HG03571 (cell line): ENCODE measurements at regions not wholly inside any gene's neighbourhood (a gene's known extent, or its start where the extent isn't known, plus 50 kb on each side); places are given as distances from the start of the nearest gene placed in this dataset.

Experiments used
- ATAC-seq: cut with Tn5 transposase; IDR thresholded peaks from one replicate; pipeline ENCODE4 v1.9.1; 2021; ENCODE audit not compliant: unreplicated experiment

- ATAC-seq: no peak
Measured at GRCh38 chr15:31852933-31853799, 177.1 kb upstream of the CHRNA7 start.

GRCh38 chr15:31856581-31856980 is 173.7 kb upstream of the CHRNA7 start:
- no peak for ATAC-seq

- no peak for ATAC-seq
Measured at GRCh38 chr15:31857194-31857593, 173.1 kb upstream of the CHRNA7 start.

DNA sequence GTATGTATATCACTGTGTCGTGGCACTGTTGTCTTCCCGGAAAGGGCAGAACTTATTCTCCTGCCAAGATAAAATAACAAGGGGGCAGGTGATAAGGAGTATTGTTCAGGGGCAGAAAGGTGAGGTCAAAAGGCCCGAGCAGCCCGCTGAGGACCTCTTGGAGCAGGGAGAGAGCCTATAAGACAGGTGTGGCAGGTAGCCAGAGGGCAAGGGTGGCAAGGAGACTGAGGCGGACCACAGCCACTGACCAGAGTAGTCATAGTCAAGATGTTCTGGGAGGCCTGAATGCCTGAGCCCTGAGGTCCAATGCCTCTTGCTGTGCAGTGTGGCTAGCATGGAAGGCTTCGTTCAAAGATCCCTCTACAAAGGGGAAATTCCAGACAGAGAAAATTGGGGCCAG is 172.3 kb upstream of the CHRNA7 start:
- no peak for ATAC-seq

DNA sequence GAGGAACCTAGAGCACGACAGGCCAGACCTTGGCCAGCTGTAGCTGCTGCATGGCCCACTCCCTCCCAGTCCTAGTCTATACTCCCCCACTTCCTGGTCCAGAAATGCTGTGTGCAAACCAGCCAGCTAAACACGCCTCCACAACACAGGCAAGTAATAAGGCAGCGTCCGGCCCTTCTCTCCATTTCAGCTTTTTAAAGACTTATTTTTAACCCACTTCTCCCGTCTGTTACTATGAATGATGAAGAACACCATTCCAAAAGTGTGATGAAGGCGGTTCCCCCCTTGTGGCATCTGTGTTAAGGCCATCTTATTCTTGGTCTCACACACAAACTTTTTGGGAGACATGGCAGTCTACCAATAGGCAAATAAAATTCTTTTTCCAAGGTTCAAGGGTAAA is 164.1 kb upstream of the CHRNA7 start:
- ATAC-seq: no peak

- no peak for ATAC-seq
Measured at GRCh38 chr15:31867536-31868442, 162.5 kb upstream of the CHRNA7 start.

DNA sequence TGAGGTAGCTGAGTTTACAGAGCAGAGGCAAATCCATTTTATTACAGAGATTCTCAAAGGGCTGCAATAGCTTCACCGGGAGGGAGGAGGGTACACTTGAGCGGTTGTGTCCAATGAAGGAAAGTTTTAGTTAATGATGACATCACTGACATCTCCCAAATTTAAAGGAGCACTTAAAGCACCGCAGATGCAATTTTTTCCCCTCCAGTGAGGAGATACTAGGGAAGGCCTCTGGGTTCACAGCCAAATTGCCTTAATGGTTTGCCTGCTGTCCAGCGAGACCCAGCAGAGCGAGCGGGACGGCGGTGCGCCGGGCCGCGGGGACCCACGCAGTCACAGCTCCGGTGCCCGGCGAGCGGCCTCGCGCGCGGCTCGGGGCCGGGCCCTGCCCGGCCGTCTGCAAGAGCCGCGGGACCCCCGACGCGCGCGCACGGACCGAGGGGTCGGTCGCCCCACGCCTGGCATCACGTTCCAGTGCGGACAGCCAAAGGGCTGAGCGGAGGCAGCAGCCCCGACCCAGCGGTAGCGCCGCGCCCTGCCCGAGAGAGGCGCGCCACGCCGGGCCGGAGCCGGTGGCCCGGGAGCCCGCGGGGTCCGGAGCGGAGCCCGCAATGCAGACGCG is 160.5 kb upstream of the CHRNA7 start:
- ATAC-seq: no peak

DNA sequence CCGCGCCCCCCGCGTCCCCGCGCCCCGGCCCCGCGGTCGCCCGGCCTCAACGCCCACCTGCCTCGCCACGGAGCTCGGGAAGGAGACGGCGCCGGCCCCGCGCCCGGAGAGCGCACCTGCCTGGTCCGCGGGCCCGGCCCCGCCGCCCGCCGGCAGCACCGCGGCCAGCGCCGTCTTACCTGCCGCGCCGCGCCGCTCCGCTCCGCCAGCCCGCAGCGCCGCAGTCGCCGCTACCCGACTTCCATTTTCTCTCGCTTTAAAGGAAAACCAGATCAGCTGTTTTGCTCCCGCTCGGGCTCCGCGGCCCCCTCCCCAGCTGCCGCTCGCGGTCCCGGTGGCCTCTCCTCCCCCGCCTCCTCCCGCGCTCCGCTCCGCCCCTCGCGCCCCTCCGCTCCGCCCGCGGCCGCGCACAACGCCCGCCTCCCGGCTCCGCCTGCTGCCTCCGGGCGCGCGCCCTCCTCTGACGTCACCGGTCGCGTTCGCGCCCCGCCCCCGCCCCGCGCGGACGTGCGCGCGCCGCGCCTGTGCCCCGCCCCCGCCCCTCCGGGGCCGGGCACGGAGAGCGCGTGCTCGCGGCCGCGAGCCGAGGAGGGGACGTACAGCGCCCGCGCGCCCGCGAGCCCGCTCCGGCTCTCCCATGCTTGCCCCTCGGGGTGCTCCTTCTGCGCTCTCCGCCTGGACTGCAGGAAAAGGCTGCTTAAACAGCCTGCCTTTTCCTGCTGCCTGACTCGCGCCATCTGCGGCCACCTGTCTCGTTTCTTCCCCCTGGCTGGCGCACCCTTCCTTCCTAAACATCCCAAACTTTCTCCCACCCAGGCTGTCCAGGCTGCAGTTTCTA is 159.8 kb upstream of the CHRNA7 start, which contains the start of gene OTUD7A:
OTUD7A (minus strand) TSS at position 346 of the 838 bp plus-strand sequence.
- ATAC-seq: peak; percentile 86

DNA sequence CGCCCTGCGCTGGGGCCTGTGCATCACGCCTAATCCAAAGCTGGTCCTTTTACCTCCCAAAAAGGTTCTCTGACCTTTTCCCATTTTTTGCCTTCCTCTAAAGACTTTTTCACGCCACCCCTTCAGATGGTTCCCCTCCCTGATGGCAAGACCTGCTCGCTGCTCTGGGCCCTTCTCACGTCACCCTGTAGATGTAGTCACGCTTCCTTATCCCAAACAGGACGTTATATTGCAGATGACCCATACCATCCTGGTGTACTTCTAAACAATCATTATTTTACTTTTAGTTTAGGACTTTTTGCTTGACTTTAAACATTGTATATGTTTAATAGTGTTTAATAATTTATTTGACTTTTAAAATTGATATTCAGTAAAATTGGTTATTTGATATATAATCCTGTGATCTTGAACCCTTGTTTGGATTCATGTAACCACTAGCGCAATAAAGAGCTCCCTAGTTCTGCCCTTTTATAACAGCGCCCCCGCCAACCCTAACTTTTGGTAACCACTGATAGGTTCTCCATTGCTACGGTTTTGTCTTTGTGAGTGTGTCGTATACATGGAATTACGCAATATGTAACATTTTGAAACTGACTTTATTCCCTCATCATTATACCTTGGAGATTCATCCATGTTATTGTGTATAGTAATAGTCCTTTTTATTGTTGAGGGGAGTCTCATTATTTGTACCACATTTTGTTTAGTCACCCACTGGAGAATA is 159.0 kb upstream of the CHRNA7 start:
- no peak for ATAC-seq

DNA sequence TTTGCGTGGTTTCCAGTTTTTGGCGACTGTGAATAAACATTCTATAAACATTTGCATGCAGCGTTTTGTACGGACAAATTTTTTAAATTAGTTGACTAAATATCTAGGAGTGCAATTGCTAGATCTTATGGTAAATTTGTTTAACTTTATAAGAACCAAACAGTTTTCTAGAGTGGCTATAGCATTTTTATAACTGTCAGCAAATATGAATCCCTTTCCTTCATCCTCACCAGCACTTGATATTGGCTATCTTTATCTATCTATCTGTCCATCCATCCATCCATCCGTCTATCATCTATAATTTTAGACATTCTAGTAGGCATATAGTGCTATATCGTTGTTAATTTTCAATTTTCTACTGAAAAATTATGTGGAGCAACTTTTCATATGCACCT is 158.4 kb upstream of the CHRNA7 start:
- no peak for ATAC-seq

- ATAC-seq: no peak
Measured at GRCh38 chr15:31887246-31887645, 143.1 kb upstream of the CHRNA7 start.

DNA sequence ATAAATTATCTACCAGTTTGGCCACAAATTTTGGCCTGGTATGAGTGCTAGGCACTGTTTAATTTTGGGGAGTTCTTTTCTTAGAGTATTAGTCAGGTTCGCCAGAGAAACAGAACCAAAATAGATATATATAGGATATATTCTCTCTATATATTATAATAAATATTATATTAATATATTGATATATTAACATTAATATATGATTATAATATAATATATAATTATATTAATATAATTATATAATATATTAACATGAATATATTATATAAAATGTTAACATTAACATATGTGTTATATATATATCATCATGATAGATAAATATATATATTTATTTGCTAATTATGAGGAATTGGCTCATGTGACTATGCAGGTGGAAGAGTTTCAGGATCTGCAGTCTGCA is 137.8 kb upstream of the CHRNA7 start:
- no peak for ATAC-seq

DNA sequence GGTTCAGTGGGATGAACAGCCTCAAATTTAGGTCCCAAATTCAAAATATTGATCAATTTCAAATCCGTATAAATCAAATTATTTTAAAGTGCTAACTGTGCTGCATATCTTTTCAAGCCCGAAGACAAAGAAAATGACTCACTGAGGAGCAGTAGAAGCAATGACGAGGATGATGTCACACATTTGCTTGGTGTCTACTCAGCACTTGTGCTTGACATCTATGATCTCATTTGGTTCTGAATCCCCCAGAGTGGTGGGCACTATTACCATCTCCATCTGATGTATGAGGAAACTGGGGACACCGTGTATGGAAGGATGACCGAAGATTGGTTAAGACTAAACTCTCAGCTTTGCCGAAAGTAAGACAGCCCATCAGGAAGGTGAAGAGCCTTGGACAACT is 136.5 kb upstream of the CHRNA7 start:
- no peak for ATAC-seq

GRCh38 chr15:31897746-31898145 is 132.6 kb upstream of the CHRNA7 start:
- ATAC-seq: no peak

DNA sequence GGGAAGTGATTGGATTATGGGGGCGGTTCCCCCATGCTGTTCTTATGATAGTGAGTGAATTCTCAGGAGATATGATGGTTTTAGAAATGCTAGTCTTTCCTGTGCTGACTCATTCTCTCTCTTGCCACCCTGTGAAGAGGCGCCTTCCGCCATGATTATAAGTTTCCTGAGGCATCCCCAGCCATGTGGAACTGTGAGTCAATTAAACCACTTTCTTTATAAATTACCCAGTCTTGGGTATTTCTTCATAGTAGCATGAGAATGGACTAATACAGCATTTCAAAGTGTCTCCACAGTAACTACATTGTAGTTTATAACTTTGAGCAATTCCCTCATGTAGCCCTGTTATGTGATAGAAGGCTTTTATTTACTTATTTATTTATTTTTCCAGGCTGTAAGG is 128.8 kb upstream of the CHRNA7 start:
- no peak for ATAC-seq

DNA sequence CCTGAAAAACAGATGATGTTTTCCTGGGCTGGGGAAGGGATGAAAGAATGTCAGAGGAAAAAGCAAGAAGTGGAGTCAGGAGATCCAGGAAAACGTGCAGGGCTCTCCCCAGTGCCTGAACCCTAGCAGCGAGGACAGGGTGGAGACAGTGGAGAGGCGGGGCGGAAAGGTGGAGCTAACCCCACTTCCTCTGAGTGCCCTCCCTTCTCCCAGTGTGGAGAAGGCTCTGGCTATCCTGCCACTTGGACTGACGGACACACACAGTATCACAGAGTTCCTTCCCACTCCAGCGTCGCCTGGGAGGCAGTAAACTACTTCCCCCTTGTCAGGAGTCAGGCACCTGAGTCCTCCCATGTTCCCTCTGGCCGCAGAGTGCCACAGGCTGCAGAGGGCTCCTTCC is 125.3 kb upstream of the CHRNA7 start:
- ATAC-seq: no peak

- ATAC-seq: no peak
Measured at GRCh38 chr15:31925541-31925940, 104.8 kb upstream of the CHRNA7 start.

GRCh38 chr15:31930967-31931366 is 99.3 kb upstream of the CHRNA7 start:
- ATAC-seq: no peak

GRCh38 chr15:31932576-31932975 is 97.7 kb upstream of the CHRNA7 start:
- no peak for ATAC-seq

GRCh38 chr15:31934821-31935220 is 95.5 kb upstream of the CHRNA7 start:
- ATAC-seq: no peak
